Type B pancreatic cell (in vitro differentiated cells): ENCODE measurements at regions not wholly inside any gene's neighbourhood (a gene's known extent, or its start where the extent isn't known, plus 50 kb on each side); places are given as distances from the start of the nearest gene placed in this dataset.

Source experiments
- DNase-seq: peaks from one replicate; pipeline ENCODE4 v3.0.0; 2021; ENCODE audit warnings: mixed read lengths; ENCODE audit not compliant: unreplicated experiment; ENCODE audit errors: extremely low spot score
- H3K27ac Mint-ChIP-seq: 2 replicates; pipeline ENCODE4 v1.8.0; 2021; ENCODE audit warnings: mild to moderate bottlenecking, mixed read lengths
- H3K27me3 Mint-ChIP-seq: 2 replicates; pipeline ENCODE4 v1.8.0; 2021; ENCODE audit warnings: mixed read lengths
- H3K36me3 Mint-ChIP-seq: 2 replicates; pipeline ENCODE4 v1.8.0; 2021; ENCODE audit warnings: mixed read lengths
- H3K4me1 Mint-ChIP-seq: one replicate; pipeline ENCODE4 v1.8.0; 2021; ENCODE audit warnings: mixed read lengths; ENCODE audit not compliant: unreplicated experiment
- H3K4me3 Mint-ChIP-seq: 2 replicates; pipeline ENCODE4 v1.8.0; 2021; ENCODE audit warnings: mild to moderate bottlenecking, mixed read lengths
- H3K9me3 Mint-ChIP-seq: 2 replicates; pipeline ENCODE4 v1.8.0; 2021; ENCODE audit warnings: mixed read lengths
- TF ChIP-seq, protein P1 (sequence below): fragments of 200-600 bp; sonication (generic); conservative IDR thresholded peaks from 2 replicates; pipeline ENCODE4 v1.5.0; 2021; ENCODE audit warnings: antibody characterized with exemption, mild to moderate bottlenecking

DNA sequence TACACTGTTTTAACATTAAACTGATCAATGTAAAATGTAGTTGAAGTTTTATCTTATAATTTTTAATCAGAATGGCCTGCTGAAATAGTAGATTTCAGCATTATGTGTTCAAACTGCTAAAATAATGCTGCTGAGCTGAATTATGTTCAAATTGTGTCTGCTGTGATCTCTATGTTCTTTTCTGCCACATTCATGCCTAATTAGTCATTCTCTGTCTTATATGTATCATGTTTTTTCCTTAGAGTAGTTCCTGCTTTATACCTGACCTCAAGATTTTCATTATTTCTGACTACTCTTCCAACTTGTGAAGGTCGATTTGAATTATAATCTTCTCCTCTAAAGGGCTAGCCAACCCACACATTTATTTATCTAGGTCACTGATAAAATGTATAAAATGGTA is 476.7 kb upstream of the EPHA7 start:
- Mint-ChIP-seq H3K36me3 (no peaks in the 10 kb centered on the region), H3K9me3 (no peaks in the 10 kb centered on the region), H3K4me1 (no peaks in the 10 kb centered on the region), H3K27ac (no peak overlapping the region), H3K4me3 (no peak overlapping the region), H3K27me3 (no peaks in the 10 kb centered on the region)
- TF ChIP-seq, protein P1, sequence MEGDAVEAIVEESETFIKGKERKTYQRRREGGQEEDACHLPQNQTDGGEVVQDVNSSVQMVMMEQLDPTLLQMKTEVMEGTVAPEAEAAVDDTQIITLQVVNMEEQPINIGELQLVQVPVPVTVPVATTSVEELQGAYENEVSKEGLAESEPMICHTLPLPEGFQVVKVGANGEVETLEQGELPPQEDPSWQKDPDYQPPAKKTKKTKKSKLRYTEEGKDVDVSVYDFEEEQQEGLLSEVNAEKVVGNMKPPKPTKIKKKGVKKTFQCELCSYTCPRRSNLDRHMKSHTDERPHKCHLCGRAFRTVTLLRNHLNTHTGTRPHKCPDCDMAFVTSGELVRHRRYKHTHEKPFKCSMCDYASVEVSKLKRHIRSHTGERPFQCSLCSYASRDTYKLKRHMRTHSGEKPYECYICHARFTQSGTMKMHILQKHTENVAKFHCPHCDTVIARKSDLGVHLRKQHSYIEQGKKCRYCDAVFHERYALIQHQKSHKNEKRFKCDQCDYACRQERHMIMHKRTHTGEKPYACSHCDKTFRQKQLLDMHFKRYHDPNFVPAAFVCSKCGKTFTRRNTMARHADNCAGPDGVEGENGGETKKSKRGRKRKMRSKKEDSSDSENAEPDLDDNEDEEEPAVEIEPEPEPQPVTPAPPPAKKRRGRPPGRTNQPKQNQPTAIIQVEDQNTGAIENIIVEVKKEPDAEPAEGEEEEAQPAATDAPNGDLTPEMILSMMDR, result no peak
- no peak for DNase-seq

DNA sequence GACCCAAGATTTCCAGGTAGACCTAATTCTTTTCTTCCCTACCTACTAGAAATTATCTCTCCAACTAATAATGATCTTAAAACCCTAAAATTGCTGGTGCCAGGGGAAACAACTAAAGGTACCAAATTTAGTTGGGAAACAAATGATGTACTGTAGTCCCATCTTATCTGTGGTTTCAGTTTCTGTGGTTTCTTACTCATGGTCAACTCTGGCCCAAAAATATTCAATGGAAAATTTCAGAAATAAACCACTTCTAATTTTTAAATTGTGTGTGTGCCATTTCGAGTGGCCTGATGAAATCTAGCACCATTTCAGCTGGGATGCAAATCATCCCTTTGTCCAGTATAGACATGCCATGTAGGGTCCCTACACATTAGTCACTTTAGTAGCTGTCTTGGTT is 475.2 kb upstream of the EPHA7 start:
- Mint-ChIP-seq H3K27ac (no peak overlapping the region), H3K9me3 (no peaks in the 10 kb centered on the region), H3K27me3 (no peaks in the 10 kb centered on the region), H3K4me3 (no peak overlapping the region), H3K4me1 (no peaks in the 10 kb centered on the region), H3K36me3 (no peaks in the 10 kb centered on the region)
- TF ChIP-seq, protein P1, result no peak
- DNase-seq, result no peak

DNA sequence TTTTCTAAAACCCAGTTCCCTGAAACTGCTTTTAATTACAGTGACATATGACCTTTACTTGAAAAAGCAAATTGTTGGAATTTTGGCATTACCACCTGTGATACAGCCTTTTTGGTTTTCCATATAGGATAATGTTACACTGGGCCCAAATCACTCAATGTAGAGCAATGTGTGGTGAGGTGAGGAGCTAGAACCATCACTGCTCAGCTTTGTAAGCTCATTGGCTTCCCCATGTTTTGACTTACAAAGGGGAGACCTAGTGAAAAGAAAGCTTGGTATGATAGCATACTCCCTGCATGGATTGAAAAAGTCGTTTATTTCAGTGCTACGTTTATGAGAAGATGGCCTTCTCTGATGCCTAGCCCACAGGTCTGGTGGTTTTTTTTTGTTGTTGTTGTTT is 470.4 kb upstream of the EPHA7 start:
- DNase-seq, result no peak
- Mint-ChIP-seq H3K36me3 (no peaks in the 10 kb centered on the region), H3K27ac (no peak overlapping the region), H3K27me3 (no peaks in the 10 kb centered on the region), H3K9me3 (no peaks in the 10 kb centered on the region), H3K4me3 (no peak overlapping the region), H3K4me1 (peaks cover 7% of the 10 kb centered on the region)
- TF ChIP-seq, protein P1, result no peak

DNA sequence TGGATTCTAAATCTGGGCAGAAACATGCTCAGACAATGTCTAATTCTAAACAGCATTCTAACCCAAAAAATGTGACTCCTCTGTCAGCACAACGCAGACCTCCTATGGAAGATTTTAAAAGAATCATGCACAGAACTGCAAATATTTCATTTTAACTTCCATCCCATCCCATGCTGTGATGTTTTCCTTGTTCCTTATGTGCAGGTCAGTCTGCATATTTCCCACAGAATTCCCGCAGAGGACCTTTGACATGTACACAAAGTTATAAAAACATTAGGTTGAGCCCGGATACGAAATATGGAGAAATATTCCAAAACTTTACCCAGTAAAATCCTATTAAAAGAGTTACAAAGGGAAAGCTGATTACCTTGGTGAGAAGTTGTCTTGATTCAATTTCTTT is 467.1 kb upstream of the EPHA7 start:
- H3K4me1 Mint-ChIP-seq, result peaks cover 7% of the 10 kb centered on the region
- no peak overlapping the region for H3K4me3 Mint-ChIP-seq
- TF ChIP-seq, protein P1, result no peak
- no peaks in the 10 kb centered on the region for H3K36me3 Mint-ChIP-seq
- no peak overlapping the region for H3K27ac Mint-ChIP-seq
- no peaks in the 10 kb centered on the region for H3K27me3 Mint-ChIP-seq
- no peaks in the 10 kb centered on the region for H3K9me3 Mint-ChIP-seq
- DNase-seq, result no peak

DNA sequence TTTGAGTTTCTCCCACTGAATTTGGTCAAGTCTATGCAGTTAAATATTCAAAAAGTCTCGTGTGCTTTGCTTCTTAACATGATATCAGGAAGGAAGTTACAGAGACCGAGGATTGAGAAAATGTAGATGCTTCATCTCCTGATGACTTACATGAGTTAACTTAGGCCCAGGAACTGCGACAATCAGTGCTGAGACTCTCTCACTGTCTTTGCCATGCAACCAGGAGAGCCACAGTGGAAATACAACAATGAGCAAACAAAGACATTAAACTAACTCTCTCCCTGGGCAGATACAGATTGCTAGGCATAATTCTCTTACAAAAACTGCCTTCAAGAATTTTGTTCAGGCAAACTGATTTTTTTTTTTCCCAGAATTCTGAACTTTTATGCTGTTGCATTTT is 440.6 kb upstream of the EPHA7 start:
- H3K27ac Mint-ChIP-seq, result no peak overlapping the region
- DNase-seq, result no peak

DNA sequence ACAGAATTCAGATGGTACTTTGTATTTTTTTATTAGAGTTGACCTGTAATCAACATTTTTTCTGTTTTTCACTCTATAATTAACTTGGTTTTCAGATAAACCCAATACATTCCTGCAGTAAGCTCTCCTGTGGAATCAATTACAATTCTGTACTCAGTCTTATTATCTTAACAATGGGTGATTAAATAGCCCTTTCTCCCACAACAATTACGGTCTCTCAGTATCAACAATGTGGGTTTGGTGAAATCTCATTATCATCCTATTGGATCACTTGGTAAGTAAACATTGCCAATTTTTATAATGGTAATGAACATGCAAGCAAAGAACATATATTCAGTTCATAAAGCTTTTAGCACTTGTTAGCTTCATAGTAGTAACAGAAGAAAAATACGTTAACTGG is 438.9 kb upstream of the EPHA7 start:
- peaks cover under 1% of the 10 kb centered on the region for H3K36me3 Mint-ChIP-seq
- peaks cover 3% of the 10 kb centered on the region for H3K4me1 Mint-ChIP-seq
- DNase-seq, result no peak
- H3K9me3 Mint-ChIP-seq, result peaks cover 21% of the 10 kb centered on the region
- no peaks in the 10 kb centered on the region for H3K27me3 Mint-ChIP-seq
- no peak overlapping the region for H3K27ac Mint-ChIP-seq
- TF ChIP-seq, protein P1, result no peak
- H3K4me3 Mint-ChIP-seq, result no peak overlapping the region

More for the DNA sequence above, 440.6 kb upstream of the EPHA7 start:
- H3K36me3 Mint-ChIP-seq, result no peaks in the 10 kb centered on the region
- no peaks in the 10 kb centered on the region for H3K27me3 Mint-ChIP-seq
- H3K4me1 Mint-ChIP-seq, result peaks cover 3% of the 10 kb centered on the region
- TF ChIP-seq, protein P1, result no peak
- peaks cover 10% of the 10 kb centered on the region for H3K9me3 Mint-ChIP-seq
- H3K4me3 Mint-ChIP-seq, result no peak overlapping the region
